ENCODE measurements at regions not wholly inside any gene's neighbourhood (a gene's known extent, or its start where the extent isn't known, plus 50 kb on each side); places are given as distances from the start of the nearest gene placed in this dataset.

DNA sequence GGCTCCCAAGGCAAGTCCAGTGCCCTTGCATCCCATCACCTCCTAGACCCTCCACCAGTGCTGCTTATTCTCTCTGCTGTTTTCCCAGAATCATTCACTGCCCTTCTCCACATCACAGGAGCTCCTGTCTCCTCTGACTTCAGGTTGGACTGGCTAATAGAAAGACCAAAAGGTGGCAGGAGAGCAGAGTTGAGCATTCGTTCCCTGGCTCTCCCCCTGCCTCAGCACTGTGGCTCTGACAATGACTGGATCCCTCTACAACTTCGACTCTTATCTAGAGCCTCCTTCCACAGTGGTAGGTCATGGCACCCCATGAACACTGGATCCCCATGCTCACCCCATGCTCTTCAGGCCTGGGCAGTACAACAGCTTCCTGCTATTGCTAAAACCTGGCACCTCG, 243.6 kb downstream of the LRRN1 start:
- H3K18ac ChIP-seq (ENCODE audit: low read depth, low read length) = no peak overlapping the region
- H4K20me1 ChIP-seq (ENCODE audit: insufficient read depth, low read length) = no peaks in the 10 kb centered on the region
- no peak overlapping the region for H2AFZ ChIP-seq (replicated peaks; ENCODE audit: low read length, poor library complexity)
- H2BK15ac ChIP-seq (ENCODE audit: low read depth, low read length) = no peak overlapping the region
- H4K91ac ChIP-seq (ENCODE audit: insufficient read depth, low read depth, low read length) = no peak overlapping the region
- H3K9me3 ChIP-seq (ENCODE audit: control insufficient read depth, insufficient read depth, low read length) = peaks cover 18% of the 10 kb centered on the region
- ATAC-seq (ENCODE audit: low read depth) (no peak), DNase-seq (no peak)
- CTCF ChIA-PET = no interaction called here
- H3K23ac ChIP-seq (ENCODE audit: low read depth, low read length) = no peak overlapping the region
- no peak for TF ChIP-seq CTCF (conservative IDR thresholded peaks at IDR 0.05; ENCODE audit: low read depth, low read length)
- no peak for TF ChIP-seq FOS (IDR thresholded peaks at IDR 0.05; ENCODE audit: low read depth, low read length)
- TF ChIP-seq POLR2A (IDR thresholded peaks at IDR 0.05; ENCODE audit: low read depth, low read length) = no peak
- no peak for TF ChIP-seq MXI1 (IDR thresholded peaks at IDR 0.05; ENCODE audit: borderline replicate concordance, low read depth, low read length)
- no peak for TF ChIP-seq MAFK (IDR thresholded peaks at IDR 0.05; ENCODE audit: low read depth, low read length)
- TF ChIP-seq ELK1 (IDR thresholded peaks at IDR 0.05; ENCODE audit: borderline replicate concordance, low read depth, low read length) = no peak
- intact Hi-C loops (cut with micrococcal nuclease) = no loop called here
- no peak overlapping the region for H3K27ac ChIP-seq (ENCODE audit: insufficient read depth, low read length)
- POLR2A ChIA-PET (ENCODE audit: unreplicated experiment) = no interaction called here
- H2BK120ac ChIP-seq (ENCODE audit: low read depth, low read length) = no peak overlapping the region
- no peak overlapping the region for H3K4me2 ChIP-seq (ENCODE audit: low read depth, low read length)
- no peak overlapping the region for H3K56ac ChIP-seq (ENCODE audit: extremely low read depth, insufficient read depth, low read length)
- H3K27me3 ChIP-seq (ENCODE audit: control insufficient read depth, insufficient read depth, low read length) = no peaks in the 10 kb centered on the region
- BruUV-seq (replicated peaks) = no TSS peak
- dilution Hi-C loops (cut with HindIII; ENCODE audit: low sequenced_read_pairs, unreplicated experiment) = no loop called here
- H4K8ac ChIP-seq (ENCODE audit: low read depth in 2 of 2, low read length in 2 of 2) = no peak overlapping the region
- H3K9ac ChIP-seq (ENCODE audit: low read depth, low read length) = no peak overlapping the region
- no CpG with 5 or more reads among the region's 3 CpGs for WGBS, 2 experiments (ENCODE audit: extremely low coverage in 2 of 2, insufficient read length in 1 of 2)
- H3K4ac ChIP-seq (ENCODE audit: low read depth, low read length) = no peak overlapping the region
- H2AK9ac ChIP-seq (replicated peaks; ENCODE audit: low read depth, low read length, poor library complexity) = no peak overlapping the region
- H3K9me1 ChIP-seq (ENCODE audit: insufficient read depth, low read length) = no peaks in the 10 kb centered on the region
- in situ Hi-C loops (cut with MboI; ENCODE audit: low sequenced_read_pairs) = no loop called here
- no peaks in the 10 kb centered on the region for H3K4me1 ChIP-seq (ENCODE audit: control insufficient read depth, insufficient read depth, low read length)
- H3K4me3 ChIP-seq (ENCODE audit: insufficient read depth, low read depth, low read length) = no peak overlapping the region
- no peak overlapping the region for H2AK5ac ChIP-seq (ENCODE audit: low read depth, low read length)
- no peak overlapping the region for H4K5ac ChIP-seq (ENCODE audit: low read depth, low read length)
- no peak overlapping the region for H2BK20ac ChIP-seq (ENCODE audit: low read depth, low read length)
- no peak overlapping the region for H3K14ac ChIP-seq (replicated peaks; ENCODE audit: low read depth, low read length)
- no peaks in the 10 kb centered on the region for H3K36me3 ChIP-seq (ENCODE audit: control insufficient read depth, insufficient read depth, low read length)
- no peaks in the 10 kb centered on the region for H3K79me1 ChIP-seq (ENCODE audit: low read depth in 1 of 2, low read length in 2 of 2)
- H2BK5ac ChIP-seq (ENCODE audit: low read depth, low read length, poor library complexity, severe bottlenecking) = no peak overlapping the region

Data from IMR-90 (cell line).